Stimulated activated CD4-positive, alpha-beta T cell treated with anti-CD3 and anti-CD28 coated beads, Interleukin-1b, Interleukin-23, amount 100 ng/mL, for 4 hours (primary cell): ENCODE measurements at regions not wholly inside any gene's neighbourhood (a gene's known extent, or its start where the extent isn't known, plus 50 kb on each side); places are given as distances from the start of the nearest gene placed in this dataset.
"Not testable (repeated sequence)": the region's sequence is repeated elsewhere in the genome, so short reads cannot be mapped to it uniquely, and the experiment has no call there.

Experiments
- DNase-seq, 2 donors: peaks; one replicate each; pipeline ENCODE4 v3.0.0-alpha.2; 2020; ENCODE audit warnings: low read depth in 2 of 2

DNA sequence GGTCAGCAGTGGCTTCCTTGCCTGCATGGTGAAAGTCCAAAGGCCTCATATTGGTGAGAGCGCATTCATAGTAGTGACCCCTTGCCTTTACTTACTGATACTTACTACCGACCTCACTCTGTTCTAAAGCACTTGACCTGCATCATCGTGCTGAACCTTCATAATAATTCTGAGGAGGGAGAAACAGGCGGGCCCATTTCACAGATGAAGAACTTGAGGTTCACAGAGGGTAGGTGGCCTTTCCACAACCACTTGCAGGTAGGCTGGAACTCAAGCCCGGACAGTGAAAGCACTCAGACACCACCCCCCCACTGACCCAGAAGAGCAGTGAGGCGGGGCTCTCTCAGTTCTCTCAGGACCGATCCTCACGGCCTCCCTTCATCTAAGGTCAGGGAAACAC is 149.4 kb upstream of the CHST15 start:
- no peak for DNase-seq

DNA sequence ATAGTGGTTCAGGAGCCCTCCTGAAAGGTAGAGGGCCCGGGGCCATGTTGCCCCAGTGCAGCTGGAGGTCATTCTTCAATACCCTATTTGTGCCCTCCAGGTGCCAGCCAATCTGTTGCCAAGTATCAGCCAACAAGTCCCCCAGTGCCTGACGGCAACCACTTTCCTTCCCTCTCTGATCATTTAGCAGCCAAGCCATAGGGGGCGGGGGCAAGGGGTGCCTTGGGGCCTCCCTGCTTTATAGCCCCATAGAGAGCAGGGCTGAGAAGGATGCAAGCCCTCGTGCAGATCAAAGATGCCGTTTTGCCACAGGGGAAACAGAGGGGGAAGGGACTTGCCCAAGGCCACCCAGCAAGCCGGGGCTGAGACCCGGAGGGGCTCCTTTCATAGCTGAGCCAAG is 149.0 kb upstream of the CHST15 start:
- DNase-seq: no peak

DNA sequence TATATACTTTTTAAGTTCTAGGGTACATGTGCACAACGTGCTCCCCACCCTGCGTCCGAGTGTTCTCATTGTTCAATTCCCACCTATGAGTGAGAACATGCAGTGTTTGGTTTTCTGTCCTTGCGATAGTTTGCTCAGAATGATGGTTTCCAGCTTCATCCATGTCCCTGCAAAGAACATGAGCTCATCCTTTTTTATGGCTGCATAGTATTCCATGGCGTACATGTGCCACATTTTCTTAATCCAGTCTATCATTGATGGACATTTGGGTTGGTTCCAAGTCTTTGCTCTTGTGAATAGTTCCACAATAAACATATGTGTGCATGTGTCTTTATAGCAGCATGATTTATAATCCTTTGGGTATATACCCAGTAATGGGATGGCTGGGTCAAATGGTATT is 148.1 kb upstream of the CHST15 start:
- DNase-seq: not testable (repeated sequence)

DNA sequence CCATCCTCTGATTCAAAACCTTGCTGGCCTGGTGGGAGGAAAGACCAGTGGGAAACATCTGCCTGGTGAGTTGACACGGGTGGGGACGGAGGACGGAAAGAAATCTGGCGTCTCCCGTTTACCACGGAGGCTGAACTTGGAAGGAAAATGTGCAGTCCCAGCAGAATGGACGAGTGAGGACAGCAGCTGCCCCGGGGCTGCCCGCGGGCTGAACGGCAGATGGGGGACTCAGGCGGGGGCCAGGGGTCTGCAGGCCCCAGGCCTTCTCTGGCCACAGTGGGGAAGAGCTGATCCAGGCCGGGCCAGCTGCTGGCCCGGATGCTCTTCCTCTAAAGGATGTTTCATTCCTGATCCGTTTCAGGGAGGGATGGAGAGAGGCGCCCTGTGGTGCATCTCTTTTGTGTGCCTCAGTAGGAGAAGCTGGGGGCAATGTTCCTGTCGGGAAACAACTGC is 147.5 kb upstream of the CHST15 start:
- DNase-seq: no peak

DNA sequence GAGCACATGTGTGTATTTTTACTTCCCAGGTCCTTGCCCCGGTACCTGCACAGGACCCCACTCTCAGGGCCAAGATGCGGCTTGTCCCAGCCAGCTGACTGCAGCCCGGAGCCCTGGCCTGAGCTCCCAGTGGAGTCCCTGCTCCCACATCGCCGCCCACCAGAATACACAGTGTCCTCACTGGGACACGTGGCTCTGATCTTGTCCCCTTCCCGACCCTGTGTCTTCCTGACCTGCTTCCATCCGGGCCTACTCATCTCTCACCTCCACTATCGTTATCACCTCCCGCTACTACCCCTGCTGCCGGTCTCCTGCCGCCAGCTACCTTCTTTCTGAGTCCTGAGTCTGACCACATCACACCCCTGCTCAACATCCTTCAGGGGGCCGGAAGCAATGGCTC is 146.3 kb upstream of the CHST15 start:
- no peak for DNase-seq

DNA sequence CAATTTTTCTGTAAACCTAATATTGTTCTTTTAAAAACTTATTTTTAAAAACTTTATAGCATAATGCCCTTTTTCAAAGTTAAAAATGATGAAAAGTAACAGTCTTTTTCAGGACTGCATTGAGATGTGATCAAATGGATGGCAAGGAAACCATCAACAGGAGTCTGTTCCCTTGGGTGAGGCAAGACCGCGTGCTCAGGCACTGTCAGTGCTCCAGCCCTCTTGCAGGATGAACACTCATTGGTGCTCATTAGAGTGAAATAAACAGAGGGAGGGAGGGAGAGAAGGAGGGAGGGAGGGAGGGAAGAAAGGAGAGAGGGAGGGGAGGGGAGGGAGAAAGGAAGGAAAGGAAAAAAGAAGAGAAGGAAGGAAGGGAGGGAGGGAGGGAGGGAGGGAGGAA is 145.7 kb upstream of the CHST15 start:
- no peak for DNase-seq

DNA sequence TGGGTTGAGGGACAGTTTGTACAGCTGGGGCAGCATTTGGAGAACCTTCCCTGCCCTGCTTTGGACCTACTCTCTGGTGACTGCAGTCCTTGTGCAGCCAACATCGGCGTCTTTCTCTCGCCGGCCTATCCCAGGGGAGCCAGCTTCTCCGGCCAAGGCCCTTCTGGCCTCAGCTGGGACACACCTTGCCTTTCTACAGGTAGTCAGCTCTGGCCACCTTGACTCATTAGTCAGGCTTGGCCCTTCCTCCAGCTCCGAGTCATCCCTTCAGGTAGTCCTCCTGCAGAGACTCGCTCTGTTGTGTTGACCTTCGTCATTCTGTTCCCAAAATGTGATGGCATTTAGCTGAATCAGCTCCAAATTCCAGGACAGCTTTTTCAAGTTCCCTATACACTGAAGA is 145.0 kb upstream of the CHST15 start:
- no peak for DNase-seq

DNA sequence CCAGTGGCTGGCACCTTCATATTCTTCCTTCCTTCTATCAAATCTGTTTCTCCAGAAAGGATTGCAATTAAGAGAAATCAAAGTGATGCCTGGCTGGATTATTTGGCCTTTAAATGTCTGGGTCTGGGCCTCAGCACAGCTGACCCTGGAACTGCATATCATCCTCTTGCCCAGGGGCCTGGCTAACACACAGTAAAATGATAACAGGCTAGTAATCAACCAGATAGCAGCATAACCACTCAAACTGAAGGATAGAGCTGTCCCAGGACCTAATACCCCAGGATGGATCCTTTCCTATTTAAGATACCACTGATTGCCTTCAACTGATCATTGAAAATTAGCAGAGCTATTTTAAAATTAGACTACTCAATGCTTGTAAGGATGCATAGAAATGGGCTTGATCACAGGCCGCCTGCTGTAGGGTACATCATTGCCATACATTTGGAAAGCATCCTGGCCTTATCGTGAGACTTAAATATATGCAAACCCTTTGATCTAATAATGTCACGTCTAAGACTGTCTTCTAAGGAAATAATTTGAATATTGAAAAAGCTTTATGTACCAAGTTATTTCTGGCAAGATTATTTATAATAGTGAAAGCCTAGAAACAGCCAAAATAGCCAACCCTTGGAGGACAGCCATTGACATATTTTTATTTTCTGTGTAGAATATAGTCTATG is 144.0 kb upstream of the CHST15 start:
- DNase-seq: no peak

DNA sequence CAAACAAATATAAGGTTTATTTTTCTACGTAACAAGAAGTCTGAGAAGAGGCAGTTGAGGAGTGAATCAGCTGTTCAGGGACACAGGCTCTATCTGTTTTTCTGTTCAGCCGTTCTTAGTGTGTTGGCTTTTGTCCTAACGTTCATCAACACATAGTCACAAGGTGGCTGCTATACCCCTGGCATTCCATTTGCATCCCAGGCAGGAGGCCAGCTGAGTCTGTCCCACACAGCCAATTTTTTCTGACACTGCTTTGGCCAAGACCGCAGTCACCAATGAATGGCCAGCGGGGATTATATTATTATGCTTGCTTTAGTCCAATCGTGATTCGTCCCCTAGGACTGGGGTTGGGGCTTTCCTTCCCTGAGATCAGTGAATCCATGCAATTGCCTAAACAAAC is 143.4 kb upstream of the CHST15 start:
- DNase-seq: no peak

DNA sequence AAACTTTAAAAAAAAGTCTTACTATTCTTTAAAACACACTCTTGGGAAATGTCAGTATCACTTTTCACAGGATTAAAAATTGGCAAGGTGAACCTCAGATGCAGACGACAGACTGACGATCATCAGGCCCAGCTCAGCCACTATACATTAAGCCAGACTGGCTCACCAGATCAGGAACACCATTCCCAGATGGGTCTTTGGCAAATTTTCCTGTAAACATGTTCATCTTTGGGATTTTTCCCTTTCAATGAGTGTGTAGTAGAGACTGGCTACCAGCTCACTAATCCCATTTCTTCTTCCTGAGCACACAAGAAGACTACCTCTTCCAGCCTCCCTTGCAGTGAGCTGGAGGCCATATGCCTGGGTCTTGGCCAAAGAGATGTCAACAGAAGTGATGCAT is 142.7 kb upstream of the CHST15 start:
- no peak for DNase-seq

DNA sequence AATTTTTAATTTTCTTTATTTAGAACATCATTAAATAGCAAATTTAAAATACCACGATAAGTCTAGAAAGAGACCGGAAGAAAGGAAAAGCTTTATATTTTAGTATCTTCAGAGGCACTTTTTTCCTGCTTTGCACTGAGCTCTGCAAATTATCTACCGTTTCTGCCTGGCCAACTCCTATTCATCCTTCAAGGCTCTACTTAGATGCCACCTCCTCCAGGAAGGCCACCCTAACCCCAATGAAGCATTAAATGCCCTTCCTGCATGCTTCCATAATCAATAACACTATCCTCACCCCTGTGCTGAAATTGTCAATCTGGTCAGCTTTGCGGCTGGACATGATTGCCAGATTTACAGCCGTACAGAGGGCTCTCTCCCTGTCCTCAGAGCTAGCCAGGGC is 141.8 kb upstream of the CHST15 start:
- no peak for DNase-seq

DNA sequence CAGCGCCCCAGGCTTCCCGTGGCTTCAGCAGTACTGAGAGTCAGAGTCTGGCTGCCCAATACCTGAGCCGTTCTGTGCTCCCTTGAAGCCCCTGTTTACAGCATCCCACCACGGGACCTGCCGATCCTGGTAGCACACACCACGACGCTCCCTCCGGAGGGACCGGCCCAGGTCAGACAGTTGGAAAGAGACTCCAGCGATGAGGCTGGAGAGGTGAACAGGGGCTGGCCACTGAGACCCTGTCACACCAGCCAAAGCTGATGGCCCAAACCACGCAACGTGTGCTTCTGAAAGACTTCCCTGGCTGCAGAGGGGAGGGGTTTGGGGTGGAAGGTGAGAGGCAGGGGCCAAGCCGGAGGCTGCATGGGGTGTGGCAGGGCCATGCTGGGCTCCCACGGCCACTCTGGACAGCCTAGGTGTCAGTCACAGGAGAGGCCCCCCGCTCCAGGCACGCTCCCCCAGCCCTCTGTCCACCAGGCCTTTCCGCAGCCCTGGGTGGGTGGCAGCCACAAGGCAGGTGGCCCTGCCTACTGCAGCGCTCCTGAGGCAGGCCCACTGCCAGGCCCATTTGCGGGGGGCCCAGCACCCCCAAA is 140.2 kb upstream of the CHST15 start:
- DNase-seq: no peak

DNA sequence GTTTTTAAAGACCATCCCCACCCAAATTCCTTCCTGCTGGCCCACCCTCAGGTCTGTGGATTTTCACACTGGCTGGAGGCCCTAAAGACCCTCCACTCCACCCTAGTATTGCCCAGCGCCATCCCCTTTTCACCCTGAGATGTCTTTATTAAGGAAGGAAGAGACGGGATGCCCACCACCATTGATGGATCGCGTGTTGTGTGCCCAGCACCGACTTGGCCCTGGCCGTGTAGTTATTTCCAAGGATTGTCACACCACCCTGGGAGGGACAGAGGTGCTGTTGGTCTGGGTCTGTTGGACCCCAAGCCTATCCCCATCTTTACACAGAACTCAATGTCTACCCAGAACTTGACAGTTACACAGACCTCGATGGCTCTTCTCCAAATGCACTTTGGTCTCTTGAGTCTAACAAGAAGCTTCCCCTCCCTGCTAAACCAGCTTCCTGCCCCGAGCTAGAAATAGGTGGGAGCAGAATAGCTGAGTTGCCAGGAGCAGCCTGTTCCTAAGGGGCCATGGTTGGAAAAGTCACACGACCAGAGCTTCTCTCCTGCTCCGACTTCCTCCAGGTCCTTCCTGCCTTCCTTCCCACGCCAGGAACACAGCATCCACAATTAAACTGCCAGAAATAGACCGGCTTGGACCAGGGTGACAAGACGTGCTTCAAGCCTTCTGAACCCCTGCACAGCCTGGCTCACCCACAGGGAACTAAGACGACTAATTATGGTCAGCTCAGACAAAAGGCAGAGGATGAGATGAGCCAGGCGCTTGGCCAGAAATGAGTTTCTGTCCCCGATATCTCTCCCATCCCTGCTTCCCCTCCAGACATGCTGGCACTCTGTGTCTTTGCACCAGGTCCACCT is 139.5 kb upstream of the CHST15 start:
- no peak for DNase-seq

DNA sequence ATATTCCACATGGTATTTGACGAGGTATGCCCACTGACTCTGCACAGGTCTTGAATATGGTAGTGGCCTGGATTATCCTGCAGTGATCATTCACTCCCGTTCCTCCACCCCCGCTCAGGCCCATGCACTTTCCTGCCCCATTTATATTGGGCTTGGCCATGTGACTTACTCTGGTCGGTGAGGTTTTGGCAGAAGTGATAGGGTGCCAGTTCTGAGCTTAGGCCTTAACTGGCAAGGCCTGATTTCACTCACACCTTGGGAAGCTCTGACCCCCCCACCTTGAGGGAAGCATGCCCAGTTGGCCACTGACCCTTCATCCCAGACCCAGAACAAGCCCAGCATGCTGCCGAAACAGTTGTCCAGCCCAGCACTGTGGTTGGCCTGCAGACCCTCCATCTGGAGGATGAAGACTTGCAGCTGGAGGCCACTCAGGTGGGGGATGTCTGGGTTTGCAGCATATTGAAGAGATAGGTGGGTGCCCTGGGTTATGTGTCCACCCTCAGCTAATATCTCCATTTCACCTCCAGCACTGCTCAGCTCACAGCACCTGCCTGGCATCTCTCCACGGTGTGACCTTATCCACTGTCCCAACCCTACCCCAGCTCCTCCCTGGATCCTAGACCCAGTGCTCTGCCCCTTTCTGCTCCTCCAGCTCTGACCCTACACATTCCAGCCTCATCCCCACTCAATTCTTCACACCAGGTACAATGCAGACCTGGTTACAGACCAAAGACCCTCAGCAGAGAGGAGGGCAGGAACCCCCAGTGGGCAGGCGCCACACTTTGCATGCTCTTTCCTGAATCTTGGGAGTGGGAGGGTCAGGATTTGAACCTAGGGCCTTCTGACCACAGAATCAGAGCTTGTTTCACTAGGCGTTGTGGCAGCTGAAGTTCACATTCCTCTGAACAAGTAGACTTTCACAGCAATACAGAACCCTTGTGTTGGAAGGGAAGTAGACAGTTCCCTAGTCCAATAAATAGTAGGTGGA is 138.1 kb upstream of the CHST15 start:
- no peak for DNase-seq

DNA sequence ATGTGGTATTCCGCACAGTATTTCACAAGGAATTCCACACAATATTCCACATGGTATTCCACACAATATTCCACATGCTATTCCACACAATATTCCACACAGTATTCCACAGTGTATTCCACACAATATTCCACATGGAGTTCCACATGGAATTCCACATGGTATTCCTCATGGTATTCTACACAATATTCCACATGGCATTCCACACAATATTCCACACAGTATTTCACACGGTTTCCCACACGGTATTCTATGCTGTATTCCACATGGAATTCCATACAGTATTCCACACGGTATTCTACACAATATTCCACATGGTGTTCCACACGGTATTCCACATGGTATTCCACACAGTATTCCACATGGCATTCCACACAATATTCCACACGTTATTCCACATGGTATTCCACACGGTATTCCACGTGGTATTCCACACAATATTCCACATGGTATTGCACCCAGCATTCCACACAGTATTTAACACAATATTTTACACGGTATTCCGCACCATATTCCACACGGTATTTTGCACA is 137.3 kb upstream of the CHST15 start:
- no peak for DNase-seq

DNA sequence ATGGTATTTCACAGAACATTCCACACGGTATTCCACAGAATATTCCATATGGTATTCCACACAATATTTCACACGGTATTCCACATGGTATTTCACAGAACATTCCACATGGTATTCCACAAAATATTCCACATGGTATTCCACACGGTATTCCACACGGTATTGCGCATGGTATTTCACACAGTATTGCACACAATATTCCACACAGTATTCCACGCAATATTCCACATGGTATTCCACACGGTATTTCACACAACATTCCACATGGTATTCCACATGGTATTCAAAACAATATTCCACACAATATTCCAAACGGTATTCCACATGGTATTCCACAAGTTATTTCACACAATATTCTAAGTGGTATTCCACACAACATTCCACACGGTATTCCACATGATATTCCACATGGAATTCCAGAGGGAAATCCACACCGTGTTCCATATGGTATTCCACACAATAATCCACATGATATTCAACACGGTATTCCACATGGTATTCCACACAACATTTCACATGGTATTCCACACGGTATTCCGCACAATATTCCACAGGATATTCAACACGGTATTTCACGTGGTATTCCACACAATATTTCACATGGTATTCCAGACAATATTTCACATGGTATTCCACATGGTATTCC is 136.7 kb upstream of the CHST15 start:
- no peak for DNase-seq

DNA sequence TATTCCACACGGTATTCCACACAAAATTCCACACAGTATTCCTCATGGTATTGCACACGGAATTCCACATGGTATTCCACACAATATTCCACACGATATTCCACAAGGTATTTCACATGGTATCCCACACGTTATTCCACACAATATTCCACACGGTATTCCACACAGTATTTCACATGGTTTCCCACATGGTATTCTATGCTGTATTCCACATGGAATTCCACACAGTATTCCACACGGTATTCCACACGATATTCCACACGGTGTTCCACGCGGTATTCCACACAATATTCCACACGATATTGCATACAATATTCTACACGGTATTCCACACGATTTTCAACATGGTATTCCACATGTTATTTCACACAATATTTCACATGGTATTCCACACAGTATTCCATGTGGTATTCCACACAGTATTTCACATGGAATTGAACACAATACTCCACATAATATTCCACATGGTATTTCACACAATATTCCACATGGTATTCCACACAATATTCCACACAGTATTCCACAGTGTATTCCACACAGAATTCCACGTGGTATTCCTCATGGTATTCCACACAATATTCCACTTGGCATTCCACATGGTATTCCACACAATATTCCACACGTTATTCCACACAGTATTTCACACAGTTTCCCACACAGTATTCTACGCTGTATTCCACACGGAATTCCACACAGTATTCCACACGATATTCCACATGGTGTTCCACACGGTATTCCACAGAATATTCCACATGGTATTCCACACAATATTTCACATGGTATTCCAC is 136.0 kb upstream of the CHST15 start:
- DNase-seq: no peak

DNA sequence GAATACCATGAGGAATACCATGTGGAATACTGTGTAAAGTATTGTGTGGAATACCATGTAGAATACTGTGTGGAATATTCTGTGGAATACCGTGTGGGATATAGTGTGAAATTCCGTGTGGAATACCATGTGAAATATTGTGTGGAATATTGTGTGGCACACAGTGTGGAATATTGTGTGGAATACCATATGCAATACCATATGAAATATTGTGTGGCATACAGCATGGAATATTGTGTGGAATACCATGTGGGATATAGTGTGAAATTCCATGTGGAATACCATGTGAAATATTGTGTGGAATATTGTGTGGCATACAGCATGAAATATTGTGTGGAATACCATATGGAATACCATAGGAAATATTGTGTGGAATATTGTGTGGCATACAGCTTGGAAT is 135.1 kb upstream of the CHST15 start:
- no peak for DNase-seq

DNA sequence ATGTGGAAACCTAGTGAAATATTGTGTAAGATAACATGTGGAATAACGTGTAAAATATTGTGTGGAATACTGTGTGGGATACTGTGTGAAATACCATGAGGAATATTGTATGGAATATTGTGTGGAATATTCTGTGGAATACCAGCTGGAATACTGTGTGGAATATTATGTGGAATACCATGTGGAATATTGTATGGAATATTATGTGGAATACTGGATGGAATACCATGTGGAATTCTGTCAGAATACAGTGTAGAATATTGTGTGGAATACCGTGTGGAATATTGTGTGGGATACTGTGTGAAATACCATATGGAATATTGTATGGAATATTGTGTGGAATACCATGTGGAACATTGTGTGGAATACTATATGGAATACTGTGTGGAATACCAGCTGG is 134.6 kb upstream of the CHST15 start:
- no peak for DNase-seq
